ENCODE measurements at regions not wholly inside any gene's neighbourhood (a gene's known extent, or its start where the extent isn't known, plus 50 kb on each side); places are given as distances from the start of the nearest gene placed in this dataset.

DNA sequence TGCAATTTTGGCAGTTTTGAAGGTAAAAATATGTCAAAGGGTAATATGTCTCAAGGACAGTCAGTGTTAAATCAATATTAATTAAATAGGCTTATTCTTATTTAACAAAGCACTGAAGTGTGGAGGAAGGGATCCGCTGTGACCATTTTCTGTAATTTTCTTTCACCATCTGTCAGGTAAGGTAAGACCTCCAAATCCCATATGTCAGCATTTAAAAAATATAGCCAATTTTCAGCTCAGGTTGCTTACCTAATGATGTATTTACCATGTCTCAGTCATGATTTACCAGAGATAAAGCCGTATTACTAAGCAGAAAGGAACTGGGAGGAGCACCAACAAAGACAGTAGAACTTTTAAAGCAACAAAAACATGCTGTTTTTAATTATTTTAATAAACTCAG is 683.9 kb downstream of the CCSER2 start:
- TF ChIP-seq EZH2phosphoT487 (conservative IDR thresholded peaks at IDR 0.05; ENCODE audit: low read length) = no peak
- TF ChIP-seq, protein P1, sequence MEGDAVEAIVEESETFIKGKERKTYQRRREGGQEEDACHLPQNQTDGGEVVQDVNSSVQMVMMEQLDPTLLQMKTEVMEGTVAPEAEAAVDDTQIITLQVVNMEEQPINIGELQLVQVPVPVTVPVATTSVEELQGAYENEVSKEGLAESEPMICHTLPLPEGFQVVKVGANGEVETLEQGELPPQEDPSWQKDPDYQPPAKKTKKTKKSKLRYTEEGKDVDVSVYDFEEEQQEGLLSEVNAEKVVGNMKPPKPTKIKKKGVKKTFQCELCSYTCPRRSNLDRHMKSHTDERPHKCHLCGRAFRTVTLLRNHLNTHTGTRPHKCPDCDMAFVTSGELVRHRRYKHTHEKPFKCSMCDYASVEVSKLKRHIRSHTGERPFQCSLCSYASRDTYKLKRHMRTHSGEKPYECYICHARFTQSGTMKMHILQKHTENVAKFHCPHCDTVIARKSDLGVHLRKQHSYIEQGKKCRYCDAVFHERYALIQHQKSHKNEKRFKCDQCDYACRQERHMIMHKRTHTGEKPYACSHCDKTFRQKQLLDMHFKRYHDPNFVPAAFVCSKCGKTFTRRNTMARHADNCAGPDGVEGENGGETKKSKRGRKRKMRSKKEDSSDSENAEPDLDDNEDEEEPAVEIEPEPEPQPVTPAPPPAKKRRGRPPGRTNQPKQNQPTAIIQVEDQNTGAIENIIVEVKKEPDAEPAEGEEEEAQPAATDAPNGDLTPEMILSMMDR (IDR thresholded peaks at IDR 0.05; ENCODE audit: insufficient read depth, low read length, poor library complexity, severe bottlenecking) = no peak
